Smooth muscle cell (in vitro differentiated cells): ENCODE measurements at regions not wholly inside any gene's neighbourhood (a gene's known extent, or its start where the extent isn't known, plus 50 kb on each side); places are given as distances from the start of the nearest gene placed in this dataset.

Experiments
- DNase-seq: peaks from one replicate; lab custom pipeline; 2025; ENCODE audit not compliant: unreplicated experiment; lab: John Stamatoyannopoulos, UW
- H2AFZ ChIP-seq: fragments of 200-600 bp; sonication (generic); 2 replicates; pipeline ENCODE4 v1.6.0; 2016; ENCODE audit warnings: antibody characterized with exemption, low read depth, mild to moderate bottlenecking
- H3F3A ChIP-seq: fragments of 200-600 bp; sonication (generic); 2 replicates; pipeline ENCODE4 v1.6.0; 2017; ENCODE audit warnings: antibody characterized with exemption, low read depth
- H3K27ac ChIP-seq: fragments of 200-600 bp; sonication (generic); 2 replicates; pipeline ENCODE4 v1.5.1; 2016; ENCODE audit warnings: low read depth, mild to moderate bottlenecking
- H3K27me3 ChIP-seq: fragments of 200-600 bp; sonication (generic); 2 replicates; pipeline ENCODE4 v1.6.1; 2016; ENCODE audit warnings: low read depth, mild to moderate bottlenecking
- H3K36me3 ChIP-seq: fragments of 200-600 bp; sonication (generic); 2 replicates; pipeline ENCODE4 v1.5.1; 2016; ENCODE audit warnings: low read depth
- H3K4me1 ChIP-seq: fragments of 200-600 bp; sonication (generic); 2 replicates; pipeline ENCODE4 v1.5.1; 2016; ENCODE audit warnings: low read depth
- H3K4me2 ChIP-seq: fragments of 200-600 bp; sonication (generic); 2 replicates; pipeline ENCODE4 v1.6.0; 2016; ENCODE audit warnings: mild to moderate bottlenecking
- H3K4me3 ChIP-seq: fragments of 200-600 bp; sonication (generic); 2 replicates; pipeline ENCODE4 v1.5.1; 2016; ENCODE audit warnings: mild to moderate bottlenecking
- H3K79me2 ChIP-seq: fragments of 200-600 bp; sonication (generic); 2 replicates; pipeline ENCODE4 v1.6.0; 2016; ENCODE audit warnings: low read depth, mild to moderate bottlenecking
- H3K9ac ChIP-seq: fragments of 200-600 bp; sonication (generic); 2 replicates; pipeline ENCODE4 v1.6.0; 2016; ENCODE audit warnings: low read depth
- H3K9me3 ChIP-seq: fragments of 200-600 bp; sonication (generic); replicated peaks from 2 replicates; pipeline ENCODE4 v1.5.1; 2016; ENCODE audit warnings: low read depth
- H4K20me1 ChIP-seq: fragments of 200-600 bp; sonication (generic); 2 replicates; pipeline ENCODE4 v1.6.0; 2016; ENCODE audit warnings: low read depth
- CTCF ChIP-seq: fragments of 200-600 bp; sonication (generic); IDR thresholded peaks from 2 replicates; pipeline ENCODE4 v1.5.1; 2017; ENCODE audit warnings: borderline replicate concordance, mild to moderate bottlenecking, antibody characterized with exemption; ENCODE audit not compliant: insufficient read depth, poor library complexity, severe bottlenecking
- WGBS: methylation state at CpG from one replicate; pipeline ENCODE4 v1.1.7; 2016; ENCODE audit warnings: low lambda C conversion rate; 5-methylcytosine and 5-hydroxymethylcytosine counted together

- Histone ChIP-seq H3K4me2 (no peak overlapping the region), H3F3A (no peaks in the 10 kb centered on the region), H4K20me1 (no peaks in the 10 kb centered on the region), H2AFZ (no peak overlapping the region), H3K36me3 (no peaks in the 10 kb centered on the region), H3K27me3 (no peaks in the 10 kb centered on the region), H3K9ac (no peak overlapping the region), H3K27ac (no peak overlapping the region), H3K4me1 (no peaks in the 10 kb centered on the region), H3K9me3 (no peaks in the 10 kb centered on the region), H3K79me2 (no peaks in the 10 kb centered on the region), H3K4me3 (no peak overlapping the region)
- no peak for TF ChIP-seq CTCF
- no peak for DNase-seq
- 90% methylated on average over 3 of the region's 3 CpGs for WGBS
Measured at GRCh38 chr2:235134420-235134819, 182.6 kb downstream of the SH3BP4 start.

DNA sequence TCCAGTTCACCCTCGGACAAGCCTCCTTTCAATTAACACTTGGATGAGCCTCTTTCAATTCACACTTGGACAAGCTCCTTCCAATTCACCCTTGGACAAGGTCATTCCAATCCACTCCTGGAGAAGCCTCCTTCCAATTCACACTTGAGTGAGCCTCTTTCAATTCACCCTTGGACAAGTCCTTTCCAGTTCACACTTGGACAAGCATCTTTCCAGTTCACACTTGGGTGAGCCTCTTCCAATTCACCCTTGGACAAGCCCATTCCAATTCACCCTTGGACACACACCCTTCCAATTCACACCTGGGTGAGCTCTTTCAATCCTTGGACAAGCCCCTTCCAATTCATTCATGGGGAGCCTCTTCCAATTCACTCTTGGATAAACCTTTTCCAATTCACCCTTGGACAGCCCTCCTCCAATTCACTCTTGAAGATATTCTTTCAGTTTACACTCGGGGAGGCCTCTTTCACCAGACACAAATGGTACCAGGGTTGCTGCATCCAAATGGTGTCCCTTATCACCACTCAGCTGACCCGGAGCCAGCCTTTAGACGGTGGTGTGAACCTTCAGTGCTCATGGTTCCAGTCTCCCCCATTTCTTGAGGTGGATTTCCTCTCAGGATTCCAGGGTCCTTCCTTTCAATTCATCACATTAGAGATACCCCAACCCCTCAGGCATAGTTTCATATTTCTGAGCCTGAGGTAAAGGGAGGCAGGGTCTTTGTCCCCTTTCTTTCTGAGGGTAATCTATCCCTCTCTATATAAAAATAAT lies 183.6 kb downstream of the SH3BP4 start:
- WGBS, result 93% methylated on average over 4 of the region's 4 CpGs
- Histone ChIP-seq H3F3A (no peaks in the 10 kb centered on the region), H3K9ac (no peak overlapping the region), H3K4me1 (no peaks in the 10 kb centered on the region), H4K20me1 (no peaks in the 10 kb centered on the region), H3K27me3 (no peaks in the 10 kb centered on the region), H2AFZ (no peak overlapping the region), H3K4me3 (no peak overlapping the region), H3K4me2 (no peak overlapping the region), H3K36me3 (no peaks in the 10 kb centered on the region), H3K9me3 (no peaks in the 10 kb centered on the region), H3K27ac (no peak overlapping the region), H3K79me2 (no peaks in the 10 kb centered on the region)
- DNase-seq, result no peak
- no peak for TF ChIP-seq CTCF

- TF ChIP-seq CTCF, result peak; percentile 77
- Histone ChIP-seq H3K9ac (no peak overlapping the region), H3K4me1 (no peaks in the 10 kb centered on the region), H3K9me3 (no peaks in the 10 kb centered on the region), H3K36me3 (no peaks in the 10 kb centered on the region), H3K4me2 (peak overlapping the region; percentile 77), H3K4me3 (no peak overlapping the region), H3K27ac (no peak overlapping the region), H4K20me1 (no peaks in the 10 kb centered on the region), H3K27me3 (no peaks in the 10 kb centered on the region), H2AFZ (no peak overlapping the region), H3F3A (no peaks in the 10 kb centered on the region), H3K79me2 (no peaks in the 10 kb centered on the region)
- WGBS, result 37% methylated on average over 19 of the region's 19 CpGs
- peak; percentile 48 for DNase-seq
Measured at GRCh38 chr2:235135990-235136561, 184.3 kb downstream of the SH3BP4 start.

DNA sequence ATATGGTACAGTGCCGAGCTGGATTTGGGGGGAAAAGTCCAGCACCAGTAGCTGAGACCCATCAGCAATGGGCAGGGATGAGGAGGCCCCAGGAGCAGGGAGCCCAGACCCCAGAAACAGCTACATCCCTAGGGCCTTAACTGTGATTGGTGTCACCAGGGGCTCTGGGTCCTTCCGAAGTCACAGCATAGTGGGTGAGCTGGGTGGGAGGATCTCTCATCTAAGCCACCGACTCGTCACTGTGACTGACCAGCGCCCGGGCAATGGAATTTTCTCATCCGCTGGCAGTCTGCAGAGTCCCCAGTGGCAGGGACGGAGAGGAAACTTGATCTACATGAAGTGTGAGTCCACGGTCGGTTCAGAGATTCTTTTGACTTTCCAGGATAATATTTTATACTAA lies 186.5 kb downstream of the SH3BP4 start:
- Histone ChIP-seq H3K4me1 (no peaks in the 10 kb centered on the region), H3K27me3 (no peaks in the 10 kb centered on the region), H4K20me1 (no peaks in the 10 kb centered on the region), H2AFZ (no peak overlapping the region), H3F3A (no peaks in the 10 kb centered on the region), H3K4me2 (no peak overlapping the region), H3K27ac (no peak overlapping the region), H3K36me3 (no peaks in the 10 kb centered on the region), H3K9me3 (no peaks in the 10 kb centered on the region), H3K4me3 (no peak overlapping the region), H3K9ac (no peak overlapping the region), H3K79me2 (no peaks in the 10 kb centered on the region)
- no peak for DNase-seq
- 88% methylated on average over 10 of the region's 10 CpGs for WGBS
- no peak for TF ChIP-seq CTCF
